OCI-LY3 (cell line): ENCODE measurements at regions not wholly inside any gene's neighbourhood (a gene's known extent, or its start where the extent isn't known, plus 50 kb on each side); places are given as distances from the start of the nearest gene placed in this dataset.

ENCODE experiments used
- EZH2phosphoT487 ChIP-seq: fragments of 200-600 bp; shearing (Covaris generic); IDR thresholded peaks from 2 replicates; pipeline ENCODE4 v1.6.1; 2018; ENCODE audit warnings: antibody characterized with exemption, mixed run types, low read depth
- TF ChIP-seq, protein P1 (sequence below): fragments of 200-600, 300-600 bp; sonication (generic); IDR thresholded peaks from 2 replicates; pipeline ENCODE4 v1.5.1; 2014; ENCODE audit warnings: antibody characterized with exemption, low read length, low read depth

DNA sequence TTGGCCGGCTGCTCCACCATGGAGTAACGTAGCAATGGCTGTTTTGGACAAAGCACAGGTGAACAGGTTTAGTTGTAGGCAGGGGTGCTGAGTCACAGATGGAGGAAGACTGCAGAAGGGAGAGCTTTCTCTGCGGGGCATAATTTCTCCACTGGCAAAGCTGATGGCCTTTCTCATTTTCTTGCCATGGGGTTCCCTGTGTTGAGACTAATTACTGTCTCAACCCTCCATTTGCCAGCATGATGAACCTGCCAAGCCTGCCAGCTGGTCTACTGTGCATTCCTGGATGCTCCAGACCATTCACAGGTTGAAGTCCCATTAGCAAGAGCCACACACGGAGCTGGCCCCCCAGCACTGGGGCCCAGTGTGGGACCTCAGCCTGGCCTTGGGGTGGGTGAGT is 202.4 kb downstream of the BARX2 start:
- TF ChIP-seq, protein P1, sequence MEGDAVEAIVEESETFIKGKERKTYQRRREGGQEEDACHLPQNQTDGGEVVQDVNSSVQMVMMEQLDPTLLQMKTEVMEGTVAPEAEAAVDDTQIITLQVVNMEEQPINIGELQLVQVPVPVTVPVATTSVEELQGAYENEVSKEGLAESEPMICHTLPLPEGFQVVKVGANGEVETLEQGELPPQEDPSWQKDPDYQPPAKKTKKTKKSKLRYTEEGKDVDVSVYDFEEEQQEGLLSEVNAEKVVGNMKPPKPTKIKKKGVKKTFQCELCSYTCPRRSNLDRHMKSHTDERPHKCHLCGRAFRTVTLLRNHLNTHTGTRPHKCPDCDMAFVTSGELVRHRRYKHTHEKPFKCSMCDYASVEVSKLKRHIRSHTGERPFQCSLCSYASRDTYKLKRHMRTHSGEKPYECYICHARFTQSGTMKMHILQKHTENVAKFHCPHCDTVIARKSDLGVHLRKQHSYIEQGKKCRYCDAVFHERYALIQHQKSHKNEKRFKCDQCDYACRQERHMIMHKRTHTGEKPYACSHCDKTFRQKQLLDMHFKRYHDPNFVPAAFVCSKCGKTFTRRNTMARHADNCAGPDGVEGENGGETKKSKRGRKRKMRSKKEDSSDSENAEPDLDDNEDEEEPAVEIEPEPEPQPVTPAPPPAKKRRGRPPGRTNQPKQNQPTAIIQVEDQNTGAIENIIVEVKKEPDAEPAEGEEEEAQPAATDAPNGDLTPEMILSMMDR, result no peak
- no peak for TF ChIP-seq EZH2phosphoT487
